MM.1S (cell line): ENCODE measurements at regions not wholly inside any gene's neighbourhood (a gene's known extent, or its start where the extent isn't known, plus 50 kb on each side); places are given as distances from the start of the nearest gene placed in this dataset.

Experiments
- DNase-seq: peaks from one replicate; pipeline ENCODE4 v3.0.0-alpha.2; 2015
- H2AFZ ChIP-seq: fragments of 300-600 bp; sonication (generic); 2 replicates; pipeline ENCODE4 v1.6.0; 2016; ENCODE audit warnings: antibody characterized with exemption, low read length
- H3F3A ChIP-seq: fragments of 300-600 bp; sonication (generic); 2 replicates; pipeline ENCODE4 v1.6.1; 2016; ENCODE audit warnings: mild to moderate bottlenecking, antibody characterized with exemption, low read length, moderate library complexity, mixed read lengths; ENCODE audit not compliant: insufficient read depth
- H3K27ac ChIP-seq: fragments of 300-600 bp; sonication (generic); 2 replicates; pipeline ENCODE4 v1.5.1; 2016; ENCODE audit warnings: mild to moderate bottlenecking, low read length
- H3K27me3 ChIP-seq: fragments of 300-600 bp; sonication (generic); replicated peaks from 2 replicates; pipeline ENCODE4 v1.6.0; 2016; ENCODE audit warnings: low read length; ENCODE audit not compliant: insufficient read depth
- H3K36me3 ChIP-seq: fragments of 300-600 bp; sonication (generic); replicated peaks from 2 replicates; pipeline ENCODE4 v1.6.1; 2016; ENCODE audit warnings: mild to moderate bottlenecking, low read length, mixed read lengths; ENCODE audit not compliant: insufficient read depth
- H3K4me1 ChIP-seq: fragments of 300-600 bp; sonication (generic); 2 replicates; pipeline ENCODE4 v1.6.1; 2016; ENCODE audit warnings: low read length, mixed read lengths
- H3K4me2 ChIP-seq: fragments of 300-600 bp; sonication (generic); 2 replicates; pipeline ENCODE4 v1.6.0; 2016; ENCODE audit warnings: low read depth, low read length
- H3K4me3 ChIP-seq: fragments of 300-600 bp; sonication (generic); 2 replicates; pipeline ENCODE4 v1.5.1; 2016; ENCODE audit warnings: low read length, mixed read lengths
- H3K79me2 ChIP-seq: fragments of 300-600 bp; sonication (generic); 2 replicates; pipeline ENCODE4 v1.6.1; 2016; ENCODE audit warnings: mixed run types, low read length, mixed read lengths
- H3K9ac ChIP-seq: fragments of 300-600 bp; sonication (generic); 2 replicates; pipeline ENCODE4 v1.6.1; 2016; ENCODE audit warnings: low read length, mixed read lengths
- H3K9me2 ChIP-seq: fragments of 300-600 bp; sonication (generic); replicated peaks from 2 replicates; pipeline ENCODE4 v1.6.1; 2016; ENCODE audit warnings: mild to moderate bottlenecking, low read length, mixed read lengths; ENCODE audit not compliant: insufficient read depth
- H3K9me3 ChIP-seq: fragments of 300-600 bp; sonication (generic); replicated peaks from 2 replicates; pipeline ENCODE4 v1.6.1; 2016; ENCODE audit warnings: mild to moderate bottlenecking, low read length, mixed read lengths; ENCODE audit not compliant: insufficient read depth
- H4K20me1 ChIP-seq: fragments of 300-600 bp; sonication (generic); 2 replicates; pipeline ENCODE4 v1.6.1; 2016; ENCODE audit warnings: mild to moderate bottlenecking, low read length, moderate library complexity, mixed read lengths; ENCODE audit not compliant: insufficient read depth
- CTCF ChIP-seq: fragments of 300-600 bp; sonication (generic); IDR thresholded peaks from 2 replicates; pipeline ENCODE4 v1.5.1; 2016; ENCODE audit warnings: antibody characterized with exemption, low read length, mixed read lengths
- EZH2 ChIP-seq: fragments of 300-600 bp; sonication (generic); optimal IDR thresholded peaks from 2 replicates; pipeline ENCODE3; 2017; ENCODE audit warnings: low read depth, mild to moderate bottlenecking, antibody characterized with exemption, low read length, mixed read lengths
- EZH2phosphoT487 ChIP-seq: fragments of 300-600 bp; sonication (generic); IDR thresholded peaks from 2 replicates; pipeline ENCODE4 v1.6.1; 2018; ENCODE audit warnings: antibody characterized with exemption, low read length

GRCh38 chr9:99680191-99680590 lies 141.5 kb upstream of the NR4A3 start:
- Histone ChIP-seq H3K9me2 (no peaks in the 10 kb centered on the region), H3K4me2 (no peak overlapping the region), H3K9me3 (no peaks in the 10 kb centered on the region), H3K27me3 (no peaks in the 10 kb centered on the region), H3K4me3 (no peak overlapping the region), H3K79me2 (no peaks in the 10 kb centered on the region), H3K9ac (no peak overlapping the region), H3K4me1 (no peaks in the 10 kb centered on the region), H2AFZ (no peak overlapping the region), H3K36me3 (no peaks in the 10 kb centered on the region), H3F3A (no peaks in the 10 kb centered on the region), H4K20me1 (no peaks in the 10 kb centered on the region), H3K27ac (no peak overlapping the region)
- TF ChIP-seq EZH2phosphoT487 (no peak), CTCF (no peak), EZH2 (no peak)
- DNase-seq = no peak

GRCh38 chr9:99681113-99681512 lies 140.6 kb upstream of the NR4A3 start:
- no peaks in the 10 kb centered on the region for H4K20me1 ChIP-seq
- no peaks in the 10 kb centered on the region for H3K9me2 ChIP-seq
- no peak overlapping the region for H3K27ac ChIP-seq
- H3K27me3 ChIP-seq = no peaks in the 10 kb centered on the region
- no peaks in the 10 kb centered on the region for H3K36me3 ChIP-seq
- H3K4me2 ChIP-seq = no peak overlapping the region
- no peak overlapping the region for H3K9ac ChIP-seq
- no peaks in the 10 kb centered on the region for H3F3A ChIP-seq
- H3K4me3 ChIP-seq = no peak overlapping the region
- H2AFZ ChIP-seq = no peak overlapping the region
- no peaks in the 10 kb centered on the region for H3K9me3 ChIP-seq
- TF ChIP-seq EZH2phosphoT487 (no peak), EZH2 (no peak), CTCF (no peak)
- DNase-seq = no peak
- no peaks in the 10 kb centered on the region for H3K79me2 ChIP-seq
- H3K4me1 ChIP-seq = no peaks in the 10 kb centered on the region

DNA sequence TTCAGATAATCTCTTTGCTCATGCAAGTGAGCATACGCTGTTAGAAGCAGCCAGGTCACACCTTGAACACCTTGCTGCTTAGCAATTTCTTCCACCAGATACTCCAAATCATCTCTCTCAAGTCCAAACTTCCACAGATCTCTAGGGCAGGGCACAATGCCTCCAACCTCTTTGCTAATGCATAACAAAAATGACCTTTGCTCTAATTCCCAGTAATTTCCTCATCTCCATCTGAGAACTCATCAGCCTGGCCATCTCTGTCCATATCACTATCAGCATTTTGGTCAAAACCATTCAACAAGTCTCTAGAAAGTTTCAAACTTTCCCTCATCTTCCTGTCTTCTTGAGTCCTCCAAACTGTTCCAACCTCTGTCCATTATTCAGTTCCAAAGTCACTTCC lies 139.3 kb upstream of the NR4A3 start:
- Histone ChIP-seq H3K4me3 (no peak overlapping the region), H3K27ac (no peak overlapping the region), H2AFZ (no peak overlapping the region), H4K20me1 (no peaks in the 10 kb centered on the region), H3K9me2 (no peaks in the 10 kb centered on the region), H3K4me2 (no peak overlapping the region), H3K27me3 (no peaks in the 10 kb centered on the region), H3K9ac (no peak overlapping the region), H3K4me1 (no peaks in the 10 kb centered on the region), H3K36me3 (no peaks in the 10 kb centered on the region), H3F3A (no peaks in the 10 kb centered on the region), H3K9me3 (no peaks in the 10 kb centered on the region), H3K79me2 (no peaks in the 10 kb centered on the region)
- DNase-seq = no peak
- TF ChIP-seq CTCF (no peak), EZH2 (no peak), EZH2phosphoT487 (no peak)
